HG02970 (cell line): ENCODE measurements at regions not wholly inside any gene's neighbourhood (a gene's known extent, or its start where the extent isn't known, plus 50 kb on each side); places are given as distances from the start of the nearest gene placed in this dataset.

Experiments
- ATAC-seq: cut with Tn5 transposase; IDR thresholded peaks from one replicate; pipeline ENCODE4 v1.9.1; 2021; ENCODE audit warnings: mild to moderate bottlenecking, moderate library complexity, moderate number of reproducible peaks; ENCODE audit not compliant: unreplicated experiment, low FRiP score

DNA sequence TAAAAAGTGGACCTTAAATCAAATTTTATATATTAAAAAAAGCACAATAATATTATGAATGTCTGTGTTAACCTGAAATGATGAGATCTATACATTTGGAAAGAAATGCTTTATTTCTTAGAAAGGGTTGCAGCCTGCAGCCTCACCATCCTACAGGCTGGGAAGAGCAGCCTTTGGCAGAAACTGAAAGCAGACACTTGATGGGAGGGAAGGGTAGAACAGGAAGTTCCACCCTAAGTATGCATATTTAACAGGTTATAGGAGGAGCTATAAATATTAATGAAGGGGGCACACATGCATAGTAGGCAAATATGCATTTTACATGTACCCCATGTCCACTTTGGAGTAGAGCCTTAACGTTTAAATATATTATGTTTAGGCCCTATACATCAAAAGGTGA is 498.0 kb downstream of the FLRT2 start:
- ATAC-seq = no peak

- ATAC-seq = no peak
Measured at GRCh38 chr14:86027144-86027543, 497.2 kb downstream of the FLRT2 start.

DNA sequence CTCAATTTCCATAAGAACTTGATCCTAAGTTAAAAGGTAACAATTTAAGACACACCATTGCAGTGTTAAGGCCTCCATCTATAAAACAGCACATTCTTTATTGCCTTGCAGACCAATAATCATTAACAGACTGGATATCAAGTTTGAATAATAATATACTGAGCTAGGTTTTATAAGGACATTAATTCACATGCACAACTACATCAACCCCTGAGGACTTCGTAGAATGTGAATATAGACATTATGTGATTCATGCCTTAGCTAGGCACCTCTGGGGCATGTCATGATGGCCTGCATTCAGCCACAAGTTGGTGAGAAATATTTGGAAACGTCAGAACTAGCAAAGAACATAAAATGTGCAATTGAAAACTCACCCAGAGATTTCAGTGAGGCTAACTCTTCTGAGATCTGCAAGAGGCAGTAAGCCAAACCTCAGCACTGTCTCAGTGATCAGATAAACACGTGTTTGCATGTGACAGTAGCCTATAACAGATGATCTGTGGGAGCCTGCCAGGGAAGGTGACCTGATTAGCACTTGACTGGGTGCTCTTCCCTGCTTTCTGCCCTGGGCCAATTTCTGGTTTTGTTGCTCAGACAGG is 492.2 kb downstream of the FLRT2 start:
- ATAC-seq = no peak

DNA sequence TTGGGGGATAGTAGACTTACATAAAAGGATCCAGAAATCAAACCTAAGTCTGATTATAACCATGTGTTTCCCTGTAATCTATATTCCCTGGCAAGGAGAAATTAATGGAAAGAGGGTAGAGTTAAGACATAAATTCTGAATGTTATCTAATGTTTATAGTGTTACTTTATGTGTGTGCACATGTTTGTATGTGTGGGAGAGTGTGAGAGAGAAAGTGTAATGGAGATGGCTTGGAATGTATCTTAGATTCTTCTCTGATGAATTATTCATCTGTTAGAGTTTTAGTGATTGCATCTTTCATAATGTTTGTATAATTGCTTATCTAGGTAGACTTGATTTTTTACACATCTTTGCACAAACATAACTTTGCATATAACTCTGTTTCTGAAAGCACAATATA is 490.9 kb downstream of the FLRT2 start:
- no peak for ATAC-seq

- no peak for ATAC-seq
Measured at GRCh38 chr14:86015941-86016340, 486.0 kb downstream of the FLRT2 start.

- ATAC-seq = no peak
Measured at GRCh38 chr14:86015511-86015910, 485.6 kb downstream of the FLRT2 start.

DNA sequence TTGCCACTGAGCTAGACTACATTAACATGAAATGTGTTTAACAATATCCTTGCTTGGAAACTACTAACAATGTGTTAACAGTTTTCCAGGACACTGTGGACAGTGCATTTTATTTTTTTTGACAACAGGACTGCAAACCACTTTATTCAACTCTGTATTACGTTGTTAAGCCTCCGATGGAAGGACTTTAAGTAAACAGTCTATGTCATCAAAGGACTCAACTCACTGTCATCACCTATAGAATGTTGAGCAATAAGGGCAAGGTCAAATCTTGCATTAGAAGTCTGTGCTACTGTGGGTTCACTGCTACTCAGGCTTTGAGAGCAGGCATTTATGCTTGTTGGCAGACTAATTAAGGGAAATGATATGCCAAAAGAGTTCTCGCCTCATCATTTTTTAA is 483.7 kb downstream of the FLRT2 start:
- no peak for ATAC-seq

DNA sequence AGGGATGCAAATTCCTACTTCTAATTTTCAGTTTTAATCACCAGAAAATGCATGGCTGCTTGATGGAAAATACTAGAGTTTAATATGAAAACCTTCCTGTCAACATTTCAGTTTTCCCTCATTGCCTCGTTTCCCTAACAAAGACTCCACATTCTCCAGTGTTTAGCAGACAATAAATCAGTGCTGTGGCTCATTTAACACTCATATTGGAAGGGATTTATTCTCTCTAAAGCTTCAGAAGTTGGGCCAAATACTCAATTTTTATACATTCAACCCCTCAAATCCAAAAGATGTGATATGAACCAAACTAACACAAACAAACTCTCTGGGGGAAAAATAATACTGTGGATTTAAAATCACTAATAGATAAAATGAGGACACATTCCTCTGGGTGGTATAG is 482.5 kb downstream of the FLRT2 start:
- ATAC-seq = no peak

DNA sequence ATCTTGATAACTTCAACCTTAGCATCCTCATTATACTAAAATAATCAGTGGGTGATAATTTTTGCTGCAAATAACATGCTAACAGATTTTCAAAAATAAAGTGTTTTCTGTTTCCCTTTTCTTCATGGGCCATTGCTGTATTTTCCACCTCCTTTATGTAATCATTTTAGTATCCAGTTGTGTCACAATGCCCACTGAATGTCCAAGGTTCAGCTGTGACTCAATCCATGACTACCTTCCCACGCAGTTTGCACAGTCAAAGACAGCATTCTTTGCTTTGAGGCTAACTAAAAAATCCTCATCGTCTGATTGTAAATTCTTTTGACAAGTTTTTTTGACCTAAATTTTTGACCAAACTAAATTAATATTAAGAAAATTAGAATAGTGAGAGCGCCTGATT is 474.1 kb downstream of the FLRT2 start:
- ATAC-seq = no peak

- no peak for ATAC-seq
Measured at GRCh38 chr14:85996551-85996950, 466.6 kb downstream of the FLRT2 start.

DNA sequence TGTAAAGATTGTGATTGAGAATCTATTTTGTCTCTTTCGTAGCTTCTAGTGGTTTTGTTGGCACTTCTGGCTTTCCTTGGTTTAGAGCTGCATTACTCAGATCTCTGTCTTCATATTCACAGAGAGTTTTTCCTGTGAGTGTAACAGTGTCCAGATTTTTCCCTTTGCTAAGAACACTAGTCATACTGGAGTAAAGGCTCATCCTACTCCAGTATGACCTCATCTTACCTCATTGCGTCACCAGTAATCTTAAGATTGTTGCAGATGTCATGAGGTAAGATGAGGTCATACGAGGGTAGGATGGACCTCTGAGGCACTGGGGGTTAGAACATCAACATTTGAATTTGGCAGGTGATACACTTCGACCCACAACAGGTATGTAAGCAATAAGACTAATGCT is 461.2 kb downstream of the FLRT2 start:
- no peak for ATAC-seq

DNA sequence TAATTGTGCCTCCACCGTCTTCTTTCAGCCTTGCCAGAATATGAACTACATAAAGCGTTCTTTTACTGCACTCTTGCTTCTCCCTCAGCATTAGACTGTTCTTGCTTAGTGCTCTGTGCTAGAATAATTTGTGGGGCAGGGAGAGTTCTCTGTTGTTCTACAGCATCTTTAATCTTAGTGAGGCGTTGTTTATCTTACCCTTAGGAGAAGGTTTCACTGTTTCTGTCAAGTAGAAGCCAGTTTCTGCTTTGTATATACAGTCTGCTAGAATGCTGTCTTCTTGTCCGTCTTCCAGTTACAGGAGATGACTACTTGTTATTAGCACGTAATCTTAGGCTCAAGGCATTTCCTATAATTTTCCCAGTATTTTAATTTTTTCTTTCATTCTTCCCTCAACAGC is 458.0 kb downstream of the FLRT2 start:
- no peak for ATAC-seq

DNA sequence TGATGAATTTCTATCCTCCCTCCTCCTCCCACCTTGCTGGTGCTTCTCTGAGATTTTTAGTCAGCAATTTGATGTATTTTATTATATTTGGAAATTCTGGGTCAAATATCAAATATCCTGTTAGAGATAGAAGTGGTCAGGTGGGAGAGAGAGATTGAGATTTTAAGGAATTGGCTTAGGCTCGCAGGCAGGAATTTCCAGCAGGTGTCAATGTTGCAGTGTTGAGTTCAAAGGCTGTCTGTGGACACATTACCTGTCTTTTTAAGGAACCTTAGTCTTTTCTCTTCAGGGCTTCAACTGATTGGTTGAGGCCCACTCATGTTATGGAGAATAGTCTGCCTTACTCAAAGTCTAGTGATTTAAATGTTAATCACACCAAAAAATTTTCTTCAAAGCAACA is 457.3 kb downstream of the FLRT2 start:
- ATAC-seq = no peak

GRCh38 chr14:85978582-85979250 is 448.8 kb downstream of the FLRT2 start:
- no peak for ATAC-seq

DNA sequence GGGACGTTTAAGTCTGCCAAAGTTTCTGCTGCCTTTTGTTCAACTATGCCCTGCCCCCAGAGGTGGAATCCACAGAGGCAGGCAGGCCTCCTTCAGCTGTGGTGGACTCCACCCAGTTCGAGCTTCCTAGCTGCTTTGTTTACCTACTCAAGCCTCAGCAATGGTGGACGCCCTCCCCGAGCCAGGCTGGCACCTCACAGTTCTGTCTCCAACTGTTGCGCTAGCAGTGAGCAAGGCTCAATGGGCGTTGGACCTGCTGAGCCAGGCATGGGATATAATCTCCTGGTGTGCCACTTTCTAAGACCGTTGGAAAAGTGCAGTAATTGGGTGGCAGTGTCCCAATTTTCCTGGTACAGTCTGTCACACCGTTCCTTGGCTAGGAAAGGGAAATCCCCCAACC is 444.7 kb downstream of the FLRT2 start:
- no peak for ATAC-seq

DNA sequence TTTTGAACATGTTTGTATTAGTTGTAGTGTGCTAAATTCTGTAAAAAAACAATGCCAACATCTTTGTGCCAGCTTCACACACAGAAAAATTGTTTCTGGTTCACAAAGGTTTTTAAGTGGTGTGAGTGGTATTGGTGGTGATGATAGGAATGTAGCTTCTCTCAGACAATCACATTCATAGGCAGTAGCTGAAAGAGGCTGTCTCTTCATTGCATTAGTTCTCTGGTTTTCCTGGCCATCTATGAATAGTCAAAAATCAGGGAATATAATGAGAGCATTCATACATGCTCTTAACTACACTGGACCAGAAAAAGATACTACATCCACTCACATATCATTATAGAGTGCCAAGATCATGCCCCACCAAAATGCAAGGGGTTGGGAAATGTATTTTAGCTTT is 433.5 kb downstream of the FLRT2 start:
- ATAC-seq = no peak

DNA sequence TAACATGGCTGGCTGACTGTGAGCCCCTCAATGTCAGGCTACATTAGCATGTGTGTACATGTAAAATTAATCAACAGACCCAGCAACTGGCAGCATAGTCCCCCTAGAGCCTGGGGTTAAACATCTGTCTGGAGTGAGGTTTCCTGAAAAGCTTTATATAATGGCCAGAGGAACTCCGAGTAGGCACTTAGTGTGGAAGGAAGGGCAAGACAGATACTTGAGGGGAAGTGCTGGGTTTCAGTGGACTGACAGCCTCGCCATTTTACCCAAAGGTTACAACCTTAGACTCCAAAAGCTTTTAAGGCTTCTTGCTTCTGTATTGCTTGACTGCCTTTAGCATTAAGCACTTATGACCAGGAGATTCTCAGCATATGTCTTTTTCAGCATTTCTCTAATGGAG is 430.8 kb downstream of the FLRT2 start:
- no peak for ATAC-seq

DNA sequence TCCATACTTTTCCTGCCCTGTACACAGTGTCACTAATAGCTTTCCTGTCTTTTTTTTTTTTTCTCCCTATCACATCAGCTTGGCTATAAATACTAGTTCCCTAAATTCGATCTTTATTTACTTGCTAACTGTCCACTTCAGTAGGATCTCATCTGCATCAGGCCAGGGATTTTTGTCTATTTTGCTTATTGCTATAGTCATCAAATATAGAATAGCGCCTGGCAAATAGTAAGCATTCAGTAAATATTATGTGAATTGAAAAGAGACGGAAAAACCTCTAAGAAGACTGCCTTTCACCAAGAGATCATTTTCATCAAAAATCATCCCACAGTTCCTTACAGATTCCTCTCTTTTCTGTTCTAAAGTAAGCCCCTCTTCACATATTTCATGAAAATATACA is 429.1 kb downstream of the FLRT2 start:
- no peak for ATAC-seq

DNA sequence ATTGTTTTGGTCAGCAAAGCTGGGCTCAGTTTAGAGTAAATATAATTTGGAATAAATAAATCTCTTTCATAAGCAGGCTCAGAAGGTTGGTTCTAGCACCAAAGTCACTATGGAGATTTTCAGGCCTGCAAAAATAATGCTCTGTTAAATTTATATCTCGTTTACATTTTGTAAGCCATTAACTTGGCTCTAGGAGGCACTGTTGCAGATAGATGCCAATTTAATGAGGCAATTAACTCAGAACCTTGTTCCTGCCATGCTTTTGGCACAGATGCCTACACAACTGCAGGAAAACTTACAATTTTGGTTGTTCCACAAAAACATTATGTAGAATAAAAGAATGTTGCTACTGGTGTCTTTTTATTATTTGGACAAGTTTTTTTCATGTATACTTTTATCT is 428.1 kb downstream of the FLRT2 start:
- ATAC-seq = no peak

GRCh38 chr14:85953265-85953664 is 423.3 kb downstream of the FLRT2 start:
- ATAC-seq = no peak

GRCh38 chr14:85948153-85948552 is 418.2 kb downstream of the FLRT2 start:
- no peak for ATAC-seq

GRCh38 chr14:85947461-85948139 is 417.7 kb downstream of the FLRT2 start:
- no peak for ATAC-seq
